Natural killer cell (primary cell): ENCODE measurements at regions not wholly inside any gene's neighbourhood (a gene's known extent, or its start where the extent isn't known, plus 50 kb on each side); places are given as distances from the start of the nearest gene placed in this dataset.

Experiments used
- ATAC-seq, 3 donors: fragments of 150-1000 bp in 2 of 3; fragments of 200-7000 bp in 1 of 3; cut with Tn5 transposase; 1 replicate in 1 of 3; 2 replicates in 2 of 3; pipeline ENCODE4 v1.10.0; 2021; ENCODE audit warnings: mild to moderate bottlenecking in 2 of 3, moderate library complexity in 2 of 3
- DNase-seq, 2 donors: peaks; one replicate each; pipeline versions ENCODE4 v3.0.0 to v3.0.0-alpha.2; 2013 to 2021; ENCODE audit warnings: mixed read lengths in 1 of 2
- H3K27ac ChIP-seq: one replicate; pipeline ENCODE4 v1.5.1; 2013; ENCODE audit warnings: mild to moderate bottlenecking, low read length
- H3K27me3 ChIP-seq: one replicate; pipeline ENCODE4 v1.6.1; 2013; ENCODE audit warnings: low read length; ENCODE audit not compliant: control insufficient read depth, insufficient read depth
- H3K36me3 ChIP-seq: one replicate; pipeline ENCODE4 v1.6.1; 2013; ENCODE audit warnings: low read length; ENCODE audit not compliant: control insufficient read depth, insufficient read depth
- H3K4me1 ChIP-seq: one replicate; pipeline ENCODE4 v1.6.1; 2013; ENCODE audit warnings: low read length; ENCODE audit not compliant: control insufficient read depth, insufficient read depth
- H3K4me3 ChIP-seq: one replicate; pipeline ENCODE4 v1.5.1; 2013; ENCODE audit warnings: low read length
- H3K9me3 ChIP-seq: one replicate; pipeline ENCODE4 v1.6.1; 2013; ENCODE audit warnings: low read length; ENCODE audit not compliant: control insufficient read depth, insufficient read depth
- H3K27ac Mint-ChIP-seq, 2 donors: one replicate each; pipeline ENCODE4 v1.8.0; 2022; ENCODE audit warnings: mild to moderate bottlenecking in 2 of 2, mixed read lengths in 2 of 2, moderate library complexity in 1 of 2
- H3K27me3 Mint-ChIP-seq, 2 donors: one replicate each; pipeline ENCODE4 v1.8.0; 2022; ENCODE audit warnings: low read depth in 2 of 2, mixed read lengths in 2 of 2
- H3K36me3 Mint-ChIP-seq: one replicate; pipeline ENCODE4 v1.8.0; 2022; ENCODE audit warnings: mixed read lengths
- H3K4me1 Mint-ChIP-seq, 2 donors: one replicate each; pipeline ENCODE4 v1.8.0; 2022; ENCODE audit warnings: mixed read lengths in 2 of 2
- H3K4me3 Mint-ChIP-seq: one replicate; pipeline ENCODE4 v1.8.0; 2022; ENCODE audit warnings: mild to moderate bottlenecking, moderate library complexity, mixed read lengths
- H3K9me3 Mint-ChIP-seq, 2 donors: one replicate each; pipeline ENCODE4 v1.8.0; 2022; ENCODE audit warnings: mixed read lengths in 2 of 2
- whole genome bisulfite sequencing: methylation state at CpG from one replicate; pipeline ENCODE4 v1.1.7; 2013; ENCODE audit warnings: missing lambda C conversion rate; ENCODE audit not compliant: insufficient coverage; 5-methylcytosine and 5-hydroxymethylcytosine counted together
- intact Hi-C: fragments of 100-400 bp; cut with micrococcal nuclease; formaldehyde crosslinking; loops from one replicate; pipeline ENCODE4 v1.14.2; 2022
- TF ChIP-seq, protein P1 (sequence below): fragments of 200-600 bp; IDR thresholded peaks from one replicate; pipeline ENCODE4 v1.8.0; 2022; ENCODE audit warnings: antibody characterized with exemption

DNA sequence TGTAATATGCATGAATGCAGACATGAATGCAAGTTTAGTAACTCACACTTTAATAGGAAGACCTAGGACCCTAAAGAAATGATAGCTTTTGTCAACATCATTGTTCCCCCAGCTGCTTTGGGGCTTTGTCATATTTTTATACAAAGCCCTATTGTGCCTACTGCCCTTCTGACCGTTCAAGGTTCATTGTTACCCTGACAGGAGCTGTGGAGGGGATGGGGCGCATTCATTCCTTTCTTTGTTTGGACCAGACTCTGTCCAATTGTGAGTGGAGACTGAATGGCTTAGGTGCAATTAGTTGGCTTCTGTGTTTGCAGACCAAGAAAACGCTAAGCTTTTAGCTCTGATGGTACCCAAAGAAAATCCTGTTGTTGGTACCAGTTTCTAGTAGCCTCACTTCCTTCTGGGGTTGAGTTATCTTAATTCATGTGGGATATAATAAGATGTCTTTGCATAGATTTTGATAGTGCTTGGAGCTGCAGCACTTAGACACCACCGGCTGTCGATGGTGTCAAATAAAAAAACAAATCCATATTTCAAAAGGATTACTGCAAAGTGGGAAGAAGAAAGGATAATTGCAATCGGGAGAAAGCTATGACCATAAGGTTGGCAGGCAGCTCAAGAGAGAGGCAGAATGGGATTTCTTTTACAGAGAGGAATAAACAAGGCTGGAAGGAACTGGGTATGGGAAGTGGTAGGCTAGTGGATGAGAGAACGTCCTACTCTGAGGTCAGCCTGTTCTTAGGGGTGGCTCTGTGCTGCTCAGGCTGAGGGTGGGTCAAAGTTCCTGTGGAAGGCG, 133.9 kb upstream of the TMTC4 start:
- 60% methylated on average over 6 of the region's 8 CpGs for WGBS
- Mint-ChIP-seq H3K4me1 (no peaks in the 10 kb centered on the region), H3K27ac (no peak overlapping the region), H3K4me3 (no peak overlapping the region), H3K27me3 (peaks cover 25 to 51% of the 10 kb centered on the region in 2 donors), H3K36me3 (no peaks in the 10 kb centered on the region), H3K9me3 (no peaks in the 10 kb centered on the region)
- DNase-seq = no peak
- ATAC-seq = no peak
- Histone ChIP-seq H3K4me1 (no peaks in the 10 kb centered on the region), H3K9me3 (no peaks in the 10 kb centered on the region), H3K27ac (no peak overlapping the region), H3K36me3 (no peaks in the 10 kb centered on the region), H3K27me3 (no peaks in the 10 kb centered on the region), H3K4me3 (no peak overlapping the region)
- TF ChIP-seq, protein P1, sequence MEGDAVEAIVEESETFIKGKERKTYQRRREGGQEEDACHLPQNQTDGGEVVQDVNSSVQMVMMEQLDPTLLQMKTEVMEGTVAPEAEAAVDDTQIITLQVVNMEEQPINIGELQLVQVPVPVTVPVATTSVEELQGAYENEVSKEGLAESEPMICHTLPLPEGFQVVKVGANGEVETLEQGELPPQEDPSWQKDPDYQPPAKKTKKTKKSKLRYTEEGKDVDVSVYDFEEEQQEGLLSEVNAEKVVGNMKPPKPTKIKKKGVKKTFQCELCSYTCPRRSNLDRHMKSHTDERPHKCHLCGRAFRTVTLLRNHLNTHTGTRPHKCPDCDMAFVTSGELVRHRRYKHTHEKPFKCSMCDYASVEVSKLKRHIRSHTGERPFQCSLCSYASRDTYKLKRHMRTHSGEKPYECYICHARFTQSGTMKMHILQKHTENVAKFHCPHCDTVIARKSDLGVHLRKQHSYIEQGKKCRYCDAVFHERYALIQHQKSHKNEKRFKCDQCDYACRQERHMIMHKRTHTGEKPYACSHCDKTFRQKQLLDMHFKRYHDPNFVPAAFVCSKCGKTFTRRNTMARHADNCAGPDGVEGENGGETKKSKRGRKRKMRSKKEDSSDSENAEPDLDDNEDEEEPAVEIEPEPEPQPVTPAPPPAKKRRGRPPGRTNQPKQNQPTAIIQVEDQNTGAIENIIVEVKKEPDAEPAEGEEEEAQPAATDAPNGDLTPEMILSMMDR = no peak
- intact Hi-C loops = no loop called here

DNA sequence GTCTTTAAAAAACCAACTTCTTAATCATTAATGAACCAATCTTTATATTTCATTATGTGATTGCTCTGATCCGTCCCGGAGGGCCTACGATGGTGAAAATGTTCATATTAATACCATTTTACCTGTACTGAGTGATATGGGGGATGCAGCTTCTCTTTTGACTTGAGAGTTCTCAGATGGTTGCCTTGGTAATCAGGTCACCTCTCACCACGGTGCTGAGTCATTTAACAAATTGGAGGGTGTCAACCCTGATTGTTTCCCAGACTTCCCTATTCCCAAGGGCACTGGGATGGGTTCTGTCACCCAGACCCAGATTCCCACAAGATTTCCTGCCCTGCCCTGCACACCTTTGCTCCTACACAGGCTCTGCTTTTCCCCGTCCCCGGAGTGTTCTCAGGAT, 128.5 kb upstream of the TMTC4 start:
- no peaks in the 10 kb centered on the region for H3K9me3 Mint-ChIP-seq
- intact Hi-C loops = no loop called here
- no peaks in the 10 kb centered on the region for H3K4me1 Mint-ChIP-seq
- no peaks in the 10 kb centered on the region for H3K4me1 ChIP-seq
- H3K4me3 ChIP-seq = no peak overlapping the region
- no peak overlapping the region for H3K27ac Mint-ChIP-seq
- no peak overlapping the region for H3K27ac ChIP-seq
- WGBS = 75% methylated on average over 3 of the region's 6 CpGs
- ATAC-seq (no peak), DNase-seq (no peak)
- TF ChIP-seq, protein P1 = no peak
- H3K9me3 ChIP-seq = no peaks in the 10 kb centered on the region
- no peak overlapping the region for H3K4me3 Mint-ChIP-seq
- peaks cover 14 to 21% of the 10 kb centered on the region in 2 donors for H3K27me3 Mint-ChIP-seq
- no peaks in the 10 kb centered on the region for H3K27me3 ChIP-seq
- no peaks in the 10 kb centered on the region for H3K36me3 ChIP-seq
- H3K36me3 Mint-ChIP-seq = no peaks in the 10 kb centered on the region

DNA sequence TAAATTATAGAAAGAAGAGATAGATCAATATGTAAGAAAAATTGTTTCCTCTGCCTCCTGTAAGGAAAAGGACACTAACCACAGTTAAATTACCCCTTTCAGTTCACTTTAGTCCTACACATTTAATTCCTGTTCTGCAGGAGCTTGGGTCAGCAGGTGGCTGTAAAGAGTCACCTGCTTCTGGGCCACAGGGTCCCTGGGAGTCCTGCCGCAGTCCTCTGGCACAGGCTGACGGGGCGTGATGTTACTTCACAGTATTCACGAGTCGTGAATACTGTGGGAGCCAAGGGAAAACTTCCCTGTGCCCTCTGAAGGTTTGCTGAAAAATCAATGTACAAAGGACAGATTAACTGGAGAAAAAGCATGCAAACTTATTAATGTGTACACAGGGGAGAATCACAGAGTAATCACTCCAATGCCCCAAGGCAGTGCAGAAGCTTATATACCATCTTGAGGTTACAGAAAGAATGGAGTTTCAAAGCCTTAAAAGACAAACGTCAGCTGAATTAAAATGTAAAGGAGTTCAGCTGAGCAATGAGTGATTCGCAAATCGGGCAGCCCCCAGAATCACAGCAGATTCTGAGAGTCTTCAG, 125.8 kb upstream of the TMTC4 start:
- Histone ChIP-seq H3K4me3 (no peak overlapping the region), H3K9me3 (no peaks in the 10 kb centered on the region), H3K4me1 (no peaks in the 10 kb centered on the region), H3K27me3 (no peaks in the 10 kb centered on the region), H3K27ac (no peak overlapping the region), H3K36me3 (no peaks in the 10 kb centered on the region)
- H3K27ac Mint-ChIP-seq = no peak overlapping the region
- ATAC-seq (no peak), DNase-seq (no peak)
- H3K4me1 Mint-ChIP-seq = no peaks in the 10 kb centered on the region
- WGBS = 91% methylated on average over 8 of the region's 8 CpGs
- H3K36me3 Mint-ChIP-seq = peaks cover 7% of the 10 kb centered on the region
- TF ChIP-seq, protein P1 = no peak
- peaks cover 0 to 3% of the 10 kb centered on the region in 2 donors for H3K9me3 Mint-ChIP-seq
- intact Hi-C loops = no loop called here
- H3K27me3 Mint-ChIP-seq = peaks cover 12 to 22% of the 10 kb centered on the region in 2 donors
- H3K4me3 Mint-ChIP-seq = no peak overlapping the region
